Fibroblast of mammary gland (primary cell): ENCODE measurements at regions not wholly inside any gene's neighbourhood (a gene's known extent, or its start where the extent isn't known, plus 50 kb on each side); places are given as distances from the start of the nearest gene placed in this dataset.

ENCODE experiments used
- DNase-seq: peaks from one replicate; pipeline ENCODE4 v3.0.0-alpha.2; 2010; ENCODE audit warnings: low read depth
- H3K4me3 ChIP-seq: 2 replicates; pipeline ENCODE4 v1.5.1; 2011; ENCODE audit warnings: low read depth, mild to moderate bottlenecking, low read length, moderate library complexity; ENCODE audit not compliant: control insufficient read depth
- TF ChIP-seq, protein P1 (sequence below): conservative IDR thresholded peaks from 2 replicates; pipeline ENCODE4 v1.5.1; 2011; ENCODE audit warnings: low read depth, low read length, inconsistent platforms; ENCODE audit not compliant: control insufficient read depth, insufficient read depth

- no peak for DNase-seq
- no peak overlapping the region for H3K4me3 ChIP-seq
- TF ChIP-seq, protein P1, sequence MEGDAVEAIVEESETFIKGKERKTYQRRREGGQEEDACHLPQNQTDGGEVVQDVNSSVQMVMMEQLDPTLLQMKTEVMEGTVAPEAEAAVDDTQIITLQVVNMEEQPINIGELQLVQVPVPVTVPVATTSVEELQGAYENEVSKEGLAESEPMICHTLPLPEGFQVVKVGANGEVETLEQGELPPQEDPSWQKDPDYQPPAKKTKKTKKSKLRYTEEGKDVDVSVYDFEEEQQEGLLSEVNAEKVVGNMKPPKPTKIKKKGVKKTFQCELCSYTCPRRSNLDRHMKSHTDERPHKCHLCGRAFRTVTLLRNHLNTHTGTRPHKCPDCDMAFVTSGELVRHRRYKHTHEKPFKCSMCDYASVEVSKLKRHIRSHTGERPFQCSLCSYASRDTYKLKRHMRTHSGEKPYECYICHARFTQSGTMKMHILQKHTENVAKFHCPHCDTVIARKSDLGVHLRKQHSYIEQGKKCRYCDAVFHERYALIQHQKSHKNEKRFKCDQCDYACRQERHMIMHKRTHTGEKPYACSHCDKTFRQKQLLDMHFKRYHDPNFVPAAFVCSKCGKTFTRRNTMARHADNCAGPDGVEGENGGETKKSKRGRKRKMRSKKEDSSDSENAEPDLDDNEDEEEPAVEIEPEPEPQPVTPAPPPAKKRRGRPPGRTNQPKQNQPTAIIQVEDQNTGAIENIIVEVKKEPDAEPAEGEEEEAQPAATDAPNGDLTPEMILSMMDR, result no peak
These were observed 59.3 kb upstream of the PTGS2 start for GRCh38 chr1:186739515-186739914.

- no peak overlapping the region for H3K4me3 ChIP-seq
- TF ChIP-seq, protein P1, result no peak
- no peak for DNase-seq
These were observed 58.7 kb upstream of the PTGS2 start for GRCh38 chr1:186738926-186739325.

GRCh38 chr1:186736971-186737685 lies 56.9 kb upstream of the PTGS2 start:
- TF ChIP-seq, protein P1, result no peak
- H3K4me3 ChIP-seq, result no peak overlapping the region
- DNase-seq, result no peak

DNA sequence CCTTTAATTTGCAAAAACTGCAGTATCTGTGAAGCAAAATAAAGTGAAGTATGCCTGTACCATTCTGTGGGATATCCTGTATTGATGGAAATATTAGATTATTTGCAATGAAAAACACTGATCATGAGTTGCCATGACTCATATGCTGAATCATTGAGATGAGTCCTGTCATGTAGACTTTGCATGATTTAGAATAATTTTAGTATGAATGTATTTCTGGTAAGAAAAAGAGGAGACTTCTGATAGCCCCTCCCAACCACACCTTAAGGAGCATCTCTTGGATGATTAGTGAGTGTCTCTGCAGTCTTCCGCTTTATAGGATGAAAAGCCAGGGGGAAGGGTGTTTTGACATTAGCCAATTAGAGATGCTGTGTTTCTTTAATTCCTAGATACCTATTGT lies 55.2 kb upstream of the PTGS2 start:
- DNase-seq, result peak; percentile 35
- H3K4me3 ChIP-seq, result no peak overlapping the region
- TF ChIP-seq, protein P1, result no peak

- TF ChIP-seq, protein P1, result no peak
- DNase-seq, result no peak
- no peak overlapping the region for H3K4me3 ChIP-seq
These were observed 50.9 kb upstream of the PTGS2 start for GRCh38 chr1:186730951-186731729.
